HG03469 (cell line): ENCODE measurements at regions not wholly inside any gene's neighbourhood (a gene's known extent, or its start where the extent isn't known, plus 50 kb on each side); places are given as distances from the start of the nearest gene placed in this dataset.
"Not testable (repeated sequence)": the region's sequence is repeated elsewhere in the genome, so short reads cannot be mapped to it uniquely, and the experiment has no call there.

Experiments
- ATAC-seq: cut with Tn5 transposase; IDR thresholded peaks from one replicate; pipeline ENCODE4 v1.9.1; 2021; ENCODE audit warnings: mild to moderate bottlenecking, moderate library complexity, moderate number of reproducible peaks; ENCODE audit not compliant: unreplicated experiment

- peak; percentile 51 for ATAC-seq
Measured at GRCh38 chr3:154690413-154690812, 260.4 kb upstream of the GPR149 start.

GRCh38 chr3:154684440-154684839 lies 254.4 kb upstream of the GPR149 start:
- no peak for ATAC-seq

GRCh38 chr3:154684021-154684420 lies 254.0 kb upstream of the GPR149 start:
- no peak for ATAC-seq

- ATAC-seq, result no peak
Measured at GRCh38 chr3:154678041-154678654, 248.2 kb upstream of the GPR149 start.

GRCh38 chr3:154668835-154669234 lies 238.8 kb upstream of the GPR149 start:
- no peak for ATAC-seq

- ATAC-seq, result no peak
Measured at GRCh38 chr3:154668187-154668586, 238.2 kb upstream of the GPR149 start.

GRCh38 chr3:154666542-154666941 lies 236.6 kb upstream of the GPR149 start:
- ATAC-seq, result no peak

- ATAC-seq, result no peak
Measured at GRCh38 chr3:154664714-154665113, 234.7 kb upstream of the GPR149 start.

GRCh38 chr3:154662851-154663250 lies 232.9 kb upstream of the GPR149 start:
- ATAC-seq, result no peak

- no peak for ATAC-seq
Measured at GRCh38 chr3:154660811-154661210, 230.8 kb upstream of the GPR149 start.

- ATAC-seq, result no peak
Measured at GRCh38 chr3:154658000-154658399, 228.0 kb upstream of the GPR149 start.

- no peak for ATAC-seq
Measured at GRCh38 chr3:154657218-154657617, 227.2 kb upstream of the GPR149 start.

- no peak for ATAC-seq
Measured at GRCh38 chr3:154656486-154656885, 226.5 kb upstream of the GPR149 start.

- no peak for ATAC-seq
Measured at GRCh38 chr3:154642145-154642544, 212.2 kb upstream of the GPR149 start.

- ATAC-seq, result no peak
Measured at GRCh38 chr3:154625756-154626155, 195.8 kb upstream of the GPR149 start.

- ATAC-seq, result not testable (repeated sequence)
Measured at GRCh38 chr3:154619621-154620020, 189.6 kb upstream of the GPR149 start.

- ATAC-seq, result no peak
Measured at GRCh38 chr3:154616298-154616697, 186.3 kb upstream of the GPR149 start.

- ATAC-seq, result no peak
Measured at GRCh38 chr3:154615471-154615870, 185.5 kb upstream of the GPR149 start.

GRCh38 chr3:154614601-154615000 lies 184.6 kb upstream of the GPR149 start:
- no peak for ATAC-seq

- ATAC-seq, result no peak
Measured at GRCh38 chr3:154614078-154614477, 184.1 kb upstream of the GPR149 start.

GRCh38 chr3:154602241-154602640 lies 172.3 kb upstream of the GPR149 start:
- ATAC-seq, result no peak

- no peak for ATAC-seq
Measured at GRCh38 chr3:154598166-154598565, 168.2 kb upstream of the GPR149 start.

GRCh38 chr3:154590675-154591384 lies 160.8 kb upstream of the GPR149 start:
- ATAC-seq, result no peak
